A549 (cell line): ENCODE measurements at regions not wholly inside any gene's neighbourhood (a gene's known extent, or its start where the extent isn't known, plus 50 kb on each side); places are given as distances from the start of the nearest gene placed in this dataset.

ENCODE experiments used
- ATAC-seq, 2 experiments: fragments of 200-7000 bp in 1 of 2; fragments of >200 bp in 1 of 2; cut with Nextera tagmentation in 1 of 2; cut with Tn5 transposase in 1 of 2; 3 replicates each; pipeline versions ENCODE4 v1.8.0 to v1.9.1; 2018 to 2020; ENCODE audit warnings: mild to moderate bottlenecking in 1 of 2, moderate library complexity in 1 of 2
- CTCF ChIA-PET: fragments of 300-600 bp; sonication (Branson Sonifier 250); formaldehyde crosslinking; extraction: SDS; loops from one replicate; lab custom pipeline; 2021; ENCODE audit warnings: antibody characterized with exemption, inconsistent platforms; lab: Yijun Ruan, JAX
- POLR2A ChIA-PET: fragments of 350-600 bp; formaldehyde crosslinking; extraction: SDS; loops from one replicate; lab custom pipeline; 2021; ENCODE audit warnings: antibody characterized with exemption, inconsistent platforms; lab: Yijun Ruan, JAX
- DNase-seq, 2 experiments: peaks; one replicate each; pipeline versions ENCODE4 v3.0.0 to v3.0.0-alpha.2; 2011 to 2016; ENCODE audit warnings: low read depth in 1 of 2, low spot score in 1 of 2
- FAIRE-seq: peaks from 2 replicates; lab custom pipeline; 2011; peaks lifted over from hg19 to GRCh38; lab: Jason Lieb, UNC
- H3K27ac ChIP-seq, 2 experiments: fragments of >200 bp; sonication (Bioruptor Twin); formaldehyde crosslinking; 3 replicates each; pipeline ENCODE4 v1.5.1; 2016 to 2017
- H3K4me1 ChIP-seq: fragments of >200 bp; sonication (Bioruptor Twin); formaldehyde crosslinking; 3 replicates; pipeline ENCODE4 v1.6.1; 2016
- H3K4me2 ChIP-seq: fragments of >200 bp; sonication (Bioruptor Twin); formaldehyde crosslinking; 3 replicates; pipeline ENCODE4 v1.6.1; 2016
- H3K4me3 ChIP-seq: fragments of >200 bp; sonication (Bioruptor Twin); formaldehyde crosslinking; 3 replicates; pipeline ENCODE4 v1.5.1; 2016
- H3K9me3 ChIP-seq: fragments of >200 bp; sonication (Bioruptor Twin); formaldehyde crosslinking; 3 replicates; pipeline ENCODE4 v1.6.1; 2016
- ATOH8 ChIP-seq: fragments of 250-450 bp; sonication (Bioruptor Pico); IDR thresholded peaks from 2 replicates; pipeline ENCODE4 v1.5.0; 2020; ENCODE audit warnings: low read depth, mild to moderate bottlenecking, moderate library complexity
- BCL3 ChIP-seq: fragments of >200 bp; sonication (Bioruptor Twin); formaldehyde crosslinking; IDR thresholded peaks from 3 replicates; pipeline ENCODE4 v1.6.1; 2016
- CBX2 ChIP-seq: fragments of 200-600 bp; sonication (generic); IDR thresholded peaks from 2 replicates; pipeline ENCODE4 v1.6.1; 2016; ENCODE audit warnings: low read depth, mild to moderate bottlenecking, borderline replicate concordance
- E2F6 ChIP-seq: IDR thresholded peaks from 2 replicates; pipeline ENCODE4 v1.6.1; 2012; ENCODE audit warnings: low read depth, borderline replicate concordance
- EP300 ChIP-seq, 2 experiments: fragments of >200 bp; sonication (Bioruptor Twin); formaldehyde crosslinking; IDR thresholded peaks; 2 replicates in 1 of 2; 3 replicates in 1 of 2; pipeline ENCODE4 v1.6.1; 2016 to 2017
- FOSL2 ChIP-seq, 2 experiments: fragments of 450-650 bp in 1 of 2; fragments of >200 bp in 1 of 2; sonication (Bioruptor Twin) in 1 of 2; formaldehyde crosslinking; IDR thresholded peaks; 2 replicates each; pipeline versions ENCODE4 v1.5.0 to v1.6.1; 2016 to 2020; ENCODE audit warnings: mild to moderate bottlenecking in 1 of 2, moderate library complexity in 1 of 2
- HDAC2 ChIP-seq: fragments of 200-600 bp; sonication (generic); IDR thresholded peaks from 2 replicates; pipeline ENCODE4 v1.6.1; 2016
- HEYL ChIP-seq: fragments of 250-450 bp; sonication (Bioruptor Pico); IDR thresholded peaks from 2 replicates; pipeline ENCODE4 v1.8.0; 2021; ENCODE audit warnings: mild to moderate bottlenecking, moderate library complexity
- HOXB13 ChIP-seq: fragments of 250-450 bp; sonication (Bioruptor Pico); IDR thresholded peaks from 2 replicates; pipeline ENCODE4 v1.5.0; 2020; ENCODE audit warnings: low read depth, mild to moderate bottlenecking, moderate library complexity
- KDM5A ChIP-seq: fragments of 200-600 bp; sonication (generic); IDR thresholded peaks from 2 replicates; pipeline ENCODE4 v1.6.1; 2016; ENCODE audit warnings: antibody characterized with exemption, mild to moderate bottlenecking
- MAX ChIP-seq: IDR thresholded peaks from 2 replicates; pipeline ENCODE4 v1.6.1; 2012
- NFE2L2 ChIP-seq: fragments of 150-350 bp; conservative IDR thresholded peaks from 2 replicates; pipeline ENCODE4 v1.6.1; 2014; ENCODE audit warnings: low read length
- NPAS2 ChIP-seq: fragments of 250-450 bp; sonication (Bioruptor Pico); IDR thresholded peaks from 2 replicates; pipeline ENCODE4 v1.8.0; 2022; ENCODE audit warnings: mild to moderate bottlenecking, moderate library complexity, borderline replicate concordance
- PHF8 ChIP-seq: fragments of 200-600 bp; sonication (generic); IDR thresholded peaks from 2 replicates; pipeline ENCODE4 v1.6.1; 2016; ENCODE audit warnings: low read depth, mild to moderate bottlenecking, antibody characterized with exemption, moderate library complexity, borderline replicate concordance
- RCOR1 ChIP-seq: fragments of 150-350 bp; IDR thresholded peaks from 2 replicates; pipeline ENCODE4 v1.6.1; 2014; ENCODE audit warnings: antibody characterized with exemption, low read length, low read depth
- RFX5 ChIP-seq: fragments of 450-650 bp; IDR thresholded peaks from 2 replicates; pipeline ENCODE4 v1.7.1; 2014; ENCODE audit warnings: antibody characterized with exemption, mild to moderate bottlenecking, moderate library complexity
- SMC3 ChIP-seq: fragments of >200 bp; sonication (Bioruptor Twin); formaldehyde crosslinking; IDR thresholded peaks from 3 replicates; pipeline ENCODE4 v1.6.1; 2018; ENCODE audit warnings: inconsistent platforms
- TFCP2L1 ChIP-seq: fragments of 250-450 bp; sonication (Bioruptor Pico); IDR thresholded peaks from 2 replicates; pipeline ENCODE4 v1.5.0; 2021; ENCODE audit warnings: mild to moderate bottlenecking
- TP53 ChIP-seq: fragments of 250-450 bp; sonication (Bioruptor Pico); IDR thresholded peaks from 2 replicates; pipeline ENCODE4 v1.5.0; 2021; ENCODE audit warnings: mild to moderate bottlenecking, moderate library complexity
- ZC3H11A ChIP-seq: fragments of 450-650 bp; IDR thresholded peaks from 2 replicates; pipeline ENCODE4 v1.6.1; 2014; ENCODE audit warnings: antibody characterized with exemption, mild to moderate bottlenecking
- ZSCAN20 ChIP-seq: fragments of 250-450 bp; sonication (Bioruptor Pico); IDR thresholded peaks from 2 replicates; pipeline ENCODE4 v1.8.0; 2022; ENCODE audit warnings: mild to moderate bottlenecking, moderate library complexity
- WGBS: methylation state at CpG from one replicate; pipeline ENCODE4 v1.1.6; 2017; ENCODE audit errors: missing lambda C conversion rate; 5-methylcytosine and 5-hydroxymethylcytosine counted together

GRCh38 chr3:140854961-140855360, 86.7 kb upstream of the SLC25A36 start:
- CTCF ChIA-PET: no interaction called here

GRCh38 chr3:140856905-140857304, 84.7 kb upstream of the SLC25A36 start:
- no peak overlapping the region for H3K27ac ChIP-seq
- DNase-seq (no peak), FAIRE-seq (no peak), ATAC-seq (no peak)
- TF ChIP-seq KDM5A: no peak
- H3K4me1 ChIP-seq: no peaks in the 10 kb centered on the region
- ChIA-PET POLR2A (no interaction called here), CTCF (interaction anchor here (0.6 to 1.3 kb wide), 2 partner anchors 41 to 1429 kb away, joined by 3 read pairs; no protein-coding TSS in a partner anchor)
- 80% methylated on average over 1 of the region's 1 CpG for WGBS
- H3K9me3 ChIP-seq: no peaks in the 10 kb centered on the region
- no peak overlapping the region for H3K4me3 ChIP-seq
- no peak overlapping the region for H3K4me2 ChIP-seq

More at GRCh38 chr3:140854961-140855360, 86.7 kb upstream of the SLC25A36 start:
- ATAC-seq (no peak), FAIRE-seq (no peak), DNase-seq (no peak)
- Histone ChIP-seq H3K4me1 (no peaks in the 10 kb centered on the region), H3K27ac (no peak overlapping the region), H3K4me2 (no peak overlapping the region), H3K9me3 (no peaks in the 10 kb centered on the region), H3K4me3 (no peak overlapping the region)
- TF ChIP-seq HDAC2: no peak
- no peak for TF ChIP-seq CBX2
- no peak for TF ChIP-seq ZC3H11A
- no peak for TF ChIP-seq EP300 (IDR thresholded peaks at IDR 0.05)
- 45% methylated on average over 2 of the region's 2 CpGs for whole genome bisulfite sequencing
- POLR2A ChIA-PET: no interaction called here

GRCh38 chr3:140857993-140858392, 83.6 kb upstream of the SLC25A36 start:
- FAIRE-seq: no peak
- 8% methylated on average over 2 of the region's 2 CpGs for WGBS
- no peak overlapping the region for H3K27ac ChIP-seq
- H3K9me3 ChIP-seq: no peaks in the 10 kb centered on the region
- ChIA-PET CTCF (no interaction called here), POLR2A (no interaction called here)
- H3K4me2 ChIP-seq: no peak overlapping the region
- no peaks in the 10 kb centered on the region for H3K4me1 ChIP-seq
- ATAC-seq: no peak
- DNase-seq: no peak
- no peak overlapping the region for H3K4me3 ChIP-seq
- TF ChIP-seq SMC3 (no peak), TFCP2L1 (CRISPR knock-in tag) (no peak), PHF8 (no peak), TP53 (no peak)

- ChIA-PET POLR2A (no interaction called here), CTCF (no interaction called here)
- ATAC-seq: no peak
- H3K4me3 ChIP-seq: no peak overlapping the region
- DNase-seq: no peak
- TF ChIP-seq ZC3H11A (no peak), RFX5 (no peak), ATOH8 (CRISPR knock-in tag) (no peak), BCL3 (no peak), TP53 (no peak), E2F6 (no peak), RCOR1 (no peak), FOSL2 (IDR thresholded peaks at IDR 0.05) (no peak), FOSL2 (CRISPR knock-in tag; IDR thresholded peaks at IDR 0.05) (no peak), NFE2L2 (no peak), EP300 (IDR thresholded peaks at IDR 0.05) (no peak), HOXB13 (no peak), HEYL (CRISPR knock-in tag) (no peak), NPAS2 (CRISPR knock-in tag) (no peak), TFCP2L1 (CRISPR knock-in tag) (no peak), MAX (no peak), ZSCAN20 (CRISPR knock-in tag) (no peak)
- H3K4me2 ChIP-seq: no peak overlapping the region
- FAIRE-seq: no peak
- no peaks in the 10 kb centered on the region for H3K4me1 ChIP-seq
- no peaks in the 10 kb centered on the region for H3K9me3 ChIP-seq
- WGBS: 35% methylated on average over 5 of the region's 5 CpGs
- no peak overlapping the region for H3K27ac ChIP-seq
Observed at GRCh38 chr3:140859592-140860336, 81.9 kb upstream of the SLC25A36 start.
